Bronchial epithelial cell (primary cell): ENCODE measurements at regions not wholly inside any gene's neighbourhood (a gene's known extent, or its start where the extent isn't known, plus 50 kb on each side); places are given as distances from the start of the nearest gene placed in this dataset.

Source experiments
- DNase-seq: peaks from one replicate; pipeline ENCODE4 v3.0.0-alpha.2; 2010; ENCODE audit warnings: low read depth
- FAIRE-seq: peaks from 2 replicates; lab custom pipeline; 2011; peaks lifted over from hg19 to GRCh38; lab: Jason Lieb, UNC
- H3K27me3 ChIP-seq: 2 replicates; pipeline ENCODE4 v1.5.1; 2011; ENCODE audit warnings: low read length; ENCODE audit not compliant: control insufficient read depth, insufficient read depth
- H3K36me3 ChIP-seq: 2 replicates; pipeline ENCODE4 v1.5.1; 2011; ENCODE audit warnings: low read length; ENCODE audit not compliant: control insufficient read depth, insufficient read depth
- H3K4me3 ChIP-seq: 2 replicates; pipeline ENCODE4 v1.5.1; 2011; ENCODE audit warnings: mild to moderate bottlenecking, low read depth, low read length, control low read depth
- TF ChIP-seq, protein P1 (sequence below): IDR thresholded peaks from 2 replicates; pipeline ENCODE4 v1.5.1; 2011; ENCODE audit warnings: mild to moderate bottlenecking, moderate library complexity, low read length, control low read depth, inconsistent platforms; ENCODE audit not compliant: insufficient read depth, severe bottlenecking

DNA sequence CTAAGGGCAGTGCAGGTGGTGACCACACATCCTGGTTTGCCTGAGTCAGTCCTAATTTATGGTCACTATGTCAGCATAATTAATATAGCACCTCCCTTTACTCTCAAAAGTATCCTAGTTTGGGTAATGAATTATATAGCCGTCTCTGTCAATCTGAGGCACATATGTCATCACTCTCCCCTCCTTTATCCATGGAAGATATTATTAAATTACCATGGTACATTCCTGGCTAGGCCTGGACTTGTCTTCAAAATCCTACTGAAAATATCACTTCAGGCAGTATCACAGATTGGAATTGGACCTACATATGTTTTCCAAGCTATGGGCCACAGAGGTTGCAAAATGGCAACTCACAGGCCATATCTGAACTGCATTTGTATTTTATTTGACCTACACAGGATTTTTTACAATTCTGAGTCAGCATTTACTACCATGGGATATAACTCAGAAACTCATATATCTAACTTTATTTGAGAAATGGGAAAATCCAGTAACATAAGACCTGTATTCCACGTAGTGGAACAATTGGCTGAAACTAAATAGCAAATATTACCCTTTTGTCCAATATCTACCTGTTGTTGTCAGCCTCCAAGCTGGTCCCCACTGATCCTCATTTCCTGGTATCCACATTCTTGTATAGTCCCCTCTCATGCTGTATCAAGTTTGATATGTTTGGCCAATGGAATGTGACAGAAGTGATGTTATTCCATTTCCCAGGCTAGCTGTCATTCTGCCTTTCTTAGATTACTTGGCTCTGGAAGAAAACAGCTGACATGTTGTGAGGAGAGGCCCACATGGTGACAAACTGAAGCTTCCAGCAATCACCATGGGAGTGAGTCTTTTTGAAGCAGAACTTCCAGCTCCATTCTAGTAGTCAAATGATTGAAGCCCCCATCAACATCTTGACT is 102.5 kb upstream of the MDM1 start:
- Histone ChIP-seq H3K36me3 (no peaks in the 10 kb centered on the region), H3K27me3 (no peaks in the 10 kb centered on the region), H3K4me3 (no peak overlapping the region)
- TF ChIP-seq, protein P1, sequence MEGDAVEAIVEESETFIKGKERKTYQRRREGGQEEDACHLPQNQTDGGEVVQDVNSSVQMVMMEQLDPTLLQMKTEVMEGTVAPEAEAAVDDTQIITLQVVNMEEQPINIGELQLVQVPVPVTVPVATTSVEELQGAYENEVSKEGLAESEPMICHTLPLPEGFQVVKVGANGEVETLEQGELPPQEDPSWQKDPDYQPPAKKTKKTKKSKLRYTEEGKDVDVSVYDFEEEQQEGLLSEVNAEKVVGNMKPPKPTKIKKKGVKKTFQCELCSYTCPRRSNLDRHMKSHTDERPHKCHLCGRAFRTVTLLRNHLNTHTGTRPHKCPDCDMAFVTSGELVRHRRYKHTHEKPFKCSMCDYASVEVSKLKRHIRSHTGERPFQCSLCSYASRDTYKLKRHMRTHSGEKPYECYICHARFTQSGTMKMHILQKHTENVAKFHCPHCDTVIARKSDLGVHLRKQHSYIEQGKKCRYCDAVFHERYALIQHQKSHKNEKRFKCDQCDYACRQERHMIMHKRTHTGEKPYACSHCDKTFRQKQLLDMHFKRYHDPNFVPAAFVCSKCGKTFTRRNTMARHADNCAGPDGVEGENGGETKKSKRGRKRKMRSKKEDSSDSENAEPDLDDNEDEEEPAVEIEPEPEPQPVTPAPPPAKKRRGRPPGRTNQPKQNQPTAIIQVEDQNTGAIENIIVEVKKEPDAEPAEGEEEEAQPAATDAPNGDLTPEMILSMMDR = no peak
- DNase-seq = peak; percentile 61
- no peak for FAIRE-seq

DNA sequence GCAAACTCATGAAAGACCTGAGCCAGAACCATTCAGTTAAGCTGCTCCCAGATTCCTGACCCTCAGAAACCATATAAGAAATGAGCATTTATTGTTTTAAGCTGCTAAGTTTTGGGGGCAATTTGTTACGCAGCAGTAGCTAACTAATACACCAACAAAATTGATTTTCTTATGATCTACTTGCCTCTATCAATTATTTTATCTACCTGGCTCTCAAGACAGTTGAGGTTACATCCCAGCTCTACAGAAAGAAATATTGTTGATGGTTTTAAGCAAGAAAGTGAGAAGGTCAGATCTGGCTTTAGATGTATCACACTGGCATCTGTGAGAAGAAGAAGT is 103.1 kb upstream of the MDM1 start:
- TF ChIP-seq, protein P1 = no peak
- Histone ChIP-seq H3K27me3 (no peaks in the 10 kb centered on the region), H3K36me3 (no peaks in the 10 kb centered on the region), H3K4me3 (no peak overlapping the region)
- FAIRE-seq (no peak), DNase-seq (no peak)

DNA sequence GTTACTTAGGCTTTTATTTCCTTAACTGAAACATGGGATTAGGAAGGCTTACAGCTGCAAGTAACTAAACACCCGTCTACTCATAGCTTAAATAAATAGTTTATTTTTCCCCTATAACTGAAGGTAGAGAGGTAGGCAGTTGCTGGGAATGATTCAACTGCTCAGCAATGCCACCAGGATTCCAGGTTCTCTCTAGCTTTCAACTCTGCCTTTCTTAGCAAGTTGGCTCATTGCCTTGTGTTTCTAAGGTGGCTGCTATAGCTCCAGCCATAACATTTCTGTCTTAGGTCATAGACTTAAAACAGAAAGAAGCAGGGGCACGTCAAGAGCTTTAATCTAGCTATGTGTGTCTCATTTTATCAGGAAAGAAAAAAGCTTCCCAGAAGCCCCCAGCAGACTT is 103.7 kb upstream of the MDM1 start:
- H3K4me3 ChIP-seq = no peak overlapping the region
- no peaks in the 10 kb centered on the region for H3K36me3 ChIP-seq
- H3K27me3 ChIP-seq = no peaks in the 10 kb centered on the region
- TF ChIP-seq, protein P1 = no peak
- no peak for FAIRE-seq
- peak; percentile 85 for DNase-seq

DNA sequence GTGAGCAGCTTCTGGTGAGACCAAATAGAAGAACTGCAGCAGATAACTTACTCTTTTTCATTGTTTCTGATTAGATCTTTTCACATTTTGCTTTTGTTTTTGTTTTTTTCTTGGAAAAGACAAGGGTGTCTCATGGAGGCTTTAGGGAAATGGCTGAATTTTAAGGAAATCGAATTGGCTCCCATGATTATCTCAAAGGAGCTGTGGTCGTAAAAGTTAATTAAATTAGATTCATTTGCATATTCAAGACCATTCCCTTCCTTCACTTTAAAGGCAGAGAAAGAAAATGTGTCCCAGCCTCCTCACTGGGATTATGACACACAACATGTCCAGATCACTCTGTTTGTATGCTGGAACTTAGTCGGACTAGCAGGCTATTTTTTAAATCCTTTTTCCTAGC is 106.4 kb upstream of the MDM1 start:
- TF ChIP-seq, protein P1 = no peak
- H3K27me3 ChIP-seq = no peaks in the 10 kb centered on the region
- no peak overlapping the region for H3K4me3 ChIP-seq
- FAIRE-seq (no peak), DNase-seq (no peak)
- H3K36me3 ChIP-seq = no peaks in the 10 kb centered on the region

DNA sequence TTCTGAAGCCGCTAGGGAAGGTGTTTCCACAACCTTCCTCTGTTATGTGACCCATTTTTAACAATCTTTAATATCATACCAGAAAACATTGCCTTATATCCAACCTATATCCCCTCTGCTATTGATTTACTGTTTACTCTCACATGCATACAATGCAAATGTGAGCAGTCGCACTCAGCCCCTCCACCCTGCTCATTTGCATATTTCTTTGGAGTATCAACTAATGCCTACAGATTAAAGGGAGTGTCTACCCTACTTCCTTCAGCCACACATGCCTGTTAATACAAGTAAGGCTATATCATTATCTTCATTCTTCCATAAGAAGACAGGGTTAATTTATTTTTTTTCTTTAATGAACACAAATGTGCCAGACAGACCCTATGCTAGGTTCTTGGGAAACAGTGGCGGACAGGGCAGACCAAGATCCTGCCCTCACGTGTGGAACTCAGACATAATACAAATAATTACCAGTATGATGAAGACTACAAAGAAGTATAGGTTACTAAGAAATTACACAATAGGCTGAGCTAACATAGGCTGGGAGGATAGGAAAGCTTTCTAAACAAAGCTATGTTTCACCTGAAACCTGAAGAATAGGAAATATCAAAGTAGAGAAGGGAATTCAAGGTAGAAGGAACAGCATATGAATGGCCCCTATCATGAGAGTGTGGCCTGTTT is 107.3 kb upstream of the MDM1 start:
- Histone ChIP-seq H3K4me3 (no peak overlapping the region), H3K36me3 (no peaks in the 10 kb centered on the region), H3K27me3 (no peaks in the 10 kb centered on the region)
- FAIRE-seq = no peak
- DNase-seq = peak; percentile 68
- TF ChIP-seq, protein P1 = no peak
